Tibial artery (tissue), 4 donors: ENCODE measurements at regions not wholly inside any gene's neighbourhood (a gene's known extent, or its start where the extent isn't known, plus 50 kb on each side); places are given as distances from the start of the nearest gene placed in this dataset.
"Not testable (repeated sequence)": the region's sequence is repeated elsewhere in the genome, so short reads cannot be mapped to it uniquely, and the experiment has no call there.

Experiments used
- DNase-seq, 2 donors: peaks; one replicate each; pipeline ENCODE4 v3.0.0-alpha.2; 2019
- H3K27ac ChIP-seq, 2 donors: fragments of 200-600 bp; sonication (generic) in 1 of 2; 1 replicate in 1 of 2; 2 replicates in 1 of 2; pipeline ENCODE4 v1.5.1; 2018 to 2019; ENCODE audit warnings: mild to moderate bottlenecking in 1 of 2
- H3K27me3 ChIP-seq, 2 donors: fragments of 200-600 bp; sonication (generic) in 1 of 2; one replicate each; pipeline versions ENCODE4 v1.5.1 to v1.6.0; 2016 to 2019
- H3K36me3 ChIP-seq, 3 donors: fragments of 200-600 bp; sonication (generic) in 2 of 3; one replicate each; pipeline ENCODE4 v1.5.1; 2016 to 2019; ENCODE audit warnings: mild to moderate bottlenecking in 2 of 3
- H3K4me1 ChIP-seq, 4 donors: fragments of 200-600 bp; sonication (generic) in 2 of 4; 1 replicate in 3 of 4; 2 replicates in 1 of 4; pipeline ENCODE4 v1.5.1; 2016 to 2019
- H3K4me3 ChIP-seq, 2 donors: fragments of 200-600 bp; sonication (generic) in 1 of 2; 1 replicate in 1 of 2; 2 replicates in 1 of 2; pipeline ENCODE4 v1.5.1; 2018 to 2019; ENCODE audit warnings: mild to moderate bottlenecking in 2 of 2
- H3K9me3 ChIP-seq, 3 donors: fragments of 200-600 bp; sonication (generic) in 1 of 3; one replicate each; pipeline ENCODE4 v1.5.1; 2016 to 2019
- intact Hi-C: fragments of 100-400 bp; cut with DNase I; formaldehyde crosslinking; loops from one replicate; pipeline ENCODE4 v1.15.0; 2023; ENCODE audit warnings: low total_unique reads
- TF ChIP-seq, protein P1 (sequence below), 2 experiments: fragments of 200-600 bp in 1 of 2; fragments of 450-650 bp in 1 of 2; IDR thresholded peaks; one replicate each; pipeline ENCODE4 v1.5.1; 2017 to 2019; ENCODE audit warnings: antibody characterized with exemption in 2 of 2, mild to moderate bottlenecking in 1 of 2, moderate library complexity in 1 of 2

DNA sequence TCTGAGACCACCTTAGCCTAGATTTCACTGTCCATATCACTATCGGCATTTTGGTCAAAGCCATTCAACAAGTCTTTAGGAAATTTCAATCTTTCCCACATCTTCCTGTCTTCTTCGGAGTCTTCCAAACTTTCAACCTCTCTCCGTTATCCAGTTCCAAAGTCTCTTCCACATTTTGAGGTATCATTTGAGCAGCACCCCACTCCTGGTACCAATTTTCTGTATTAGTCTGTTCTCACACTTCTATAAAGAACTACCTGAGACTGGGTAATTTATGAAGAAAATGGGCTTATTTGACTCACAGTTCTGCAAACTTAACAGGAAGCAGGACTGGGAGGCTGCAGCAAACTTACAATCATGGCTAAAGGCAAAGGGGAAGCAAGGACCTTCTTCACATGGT, 215.5 kb downstream of the CYLC2 start:
- Histone ChIP-seq H3K27ac (no peak overlapping the region), H3K4me3 (no peak overlapping the region), H3K4me1 (no peaks in the 10 kb centered on the region), H3K36me3 (no peaks in the 10 kb centered on the region), H3K9me3 (peaks cover 0 to 18% (median 0%) of the 10 kb centered on the region in 3 donors), H3K27me3 (no peaks in the 10 kb centered on the region)
- DNase-seq, result no peak
- intact Hi-C loops, result no loop called here
- TF ChIP-seq, protein P1, sequence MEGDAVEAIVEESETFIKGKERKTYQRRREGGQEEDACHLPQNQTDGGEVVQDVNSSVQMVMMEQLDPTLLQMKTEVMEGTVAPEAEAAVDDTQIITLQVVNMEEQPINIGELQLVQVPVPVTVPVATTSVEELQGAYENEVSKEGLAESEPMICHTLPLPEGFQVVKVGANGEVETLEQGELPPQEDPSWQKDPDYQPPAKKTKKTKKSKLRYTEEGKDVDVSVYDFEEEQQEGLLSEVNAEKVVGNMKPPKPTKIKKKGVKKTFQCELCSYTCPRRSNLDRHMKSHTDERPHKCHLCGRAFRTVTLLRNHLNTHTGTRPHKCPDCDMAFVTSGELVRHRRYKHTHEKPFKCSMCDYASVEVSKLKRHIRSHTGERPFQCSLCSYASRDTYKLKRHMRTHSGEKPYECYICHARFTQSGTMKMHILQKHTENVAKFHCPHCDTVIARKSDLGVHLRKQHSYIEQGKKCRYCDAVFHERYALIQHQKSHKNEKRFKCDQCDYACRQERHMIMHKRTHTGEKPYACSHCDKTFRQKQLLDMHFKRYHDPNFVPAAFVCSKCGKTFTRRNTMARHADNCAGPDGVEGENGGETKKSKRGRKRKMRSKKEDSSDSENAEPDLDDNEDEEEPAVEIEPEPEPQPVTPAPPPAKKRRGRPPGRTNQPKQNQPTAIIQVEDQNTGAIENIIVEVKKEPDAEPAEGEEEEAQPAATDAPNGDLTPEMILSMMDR (IDR thresholded peaks at IDR 0.05), result no peak

- Histone ChIP-seq H3K4me3 (no peak overlapping the region), H3K27me3 (no peaks in the 10 kb centered on the region), H3K9me3 (peaks cover 0 to 14% (median 0%) of the 10 kb centered on the region in 3 donors), H3K4me1 (peaks cover 0 to 4% (median 0%) of the 10 kb centered on the region in 4 donors), H3K36me3 (no peaks in the 10 kb centered on the region), H3K27ac (no peak overlapping the region)
- intact Hi-C loops, result no loop called here
- TF ChIP-seq, protein P1 (IDR thresholded peaks at IDR 0.05), result no peak
- DNase-seq, result no peak
Measured at GRCh38 chr9:103215197-103215596, 220.1 kb downstream of the CYLC2 start.

DNA sequence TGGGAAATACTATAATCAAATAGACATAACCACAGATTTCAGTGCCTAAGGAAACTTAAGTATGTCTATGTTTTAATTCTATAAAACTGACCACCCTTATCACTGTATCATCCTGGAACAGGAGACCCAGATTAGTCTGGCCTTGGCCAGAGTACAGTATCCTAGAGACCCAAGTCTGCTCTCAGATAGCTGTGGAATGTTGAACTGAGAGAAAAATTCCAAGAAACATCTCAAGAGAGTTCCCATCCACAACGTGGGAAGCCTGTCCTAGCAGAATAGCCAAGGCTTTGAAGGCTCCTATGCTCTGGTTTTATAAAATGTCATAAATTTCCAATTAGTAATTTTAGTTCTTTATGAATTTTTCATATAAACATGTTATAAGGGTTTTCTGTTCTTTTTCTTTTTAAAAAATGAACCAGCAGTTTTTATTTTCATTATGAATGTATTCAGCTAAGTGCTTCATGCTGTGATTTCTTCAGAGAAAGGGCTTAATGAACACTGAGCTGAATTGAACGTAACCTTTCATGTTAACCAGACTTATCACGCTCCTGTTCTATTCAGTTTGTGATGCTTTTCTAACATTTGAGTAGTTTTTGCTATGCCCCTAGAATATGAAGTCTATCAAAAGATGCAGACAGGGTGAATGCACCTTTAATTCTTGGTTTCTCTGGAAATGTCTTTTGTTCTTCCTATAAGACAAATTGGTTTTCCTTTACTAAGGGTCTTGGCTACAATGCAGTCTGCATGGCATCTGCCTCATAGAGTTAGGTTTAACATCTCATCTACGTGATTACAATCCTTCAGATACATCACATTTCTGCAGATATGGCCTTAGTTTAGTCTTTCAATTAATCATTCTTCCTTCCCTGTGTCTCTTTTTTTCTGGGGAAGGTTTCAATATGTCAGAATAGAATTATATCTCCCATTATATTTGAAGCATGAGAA, 230.8 kb downstream of the CYLC2 start:
- DNase-seq, result no peak
- Histone ChIP-seq H3K27me3 (no peaks in the 10 kb centered on the region), H3K4me3 (no peak overlapping the region), H3K36me3 (no peaks in the 10 kb centered on the region), H3K4me1 (no peaks in the 10 kb centered on the region), H3K9me3 (no peaks in the 10 kb centered on the region), H3K27ac (no peak overlapping the region)
- intact Hi-C loops, result no loop called here
- TF ChIP-seq, protein P1 (IDR thresholded peaks at IDR 0.05), result no peak

GRCh38 chr9:103226647-103227013, 231.5 kb downstream of the CYLC2 start:
- no peaks in the 10 kb centered on the region for H3K27me3 ChIP-seq
- H3K27ac ChIP-seq, result no peak overlapping the region
- TF ChIP-seq, protein P1 (IDR thresholded peaks at IDR 0.05), result no peak
- H3K9me3 ChIP-seq, result no peaks in the 10 kb centered on the region
- no peaks in the 10 kb centered on the region for H3K36me3 ChIP-seq
- no peak for DNase-seq
- H3K4me1 ChIP-seq, result no peaks in the 10 kb centered on the region
- no peak overlapping the region for H3K4me3 ChIP-seq
- intact Hi-C loops, result no loop called here

DNA sequence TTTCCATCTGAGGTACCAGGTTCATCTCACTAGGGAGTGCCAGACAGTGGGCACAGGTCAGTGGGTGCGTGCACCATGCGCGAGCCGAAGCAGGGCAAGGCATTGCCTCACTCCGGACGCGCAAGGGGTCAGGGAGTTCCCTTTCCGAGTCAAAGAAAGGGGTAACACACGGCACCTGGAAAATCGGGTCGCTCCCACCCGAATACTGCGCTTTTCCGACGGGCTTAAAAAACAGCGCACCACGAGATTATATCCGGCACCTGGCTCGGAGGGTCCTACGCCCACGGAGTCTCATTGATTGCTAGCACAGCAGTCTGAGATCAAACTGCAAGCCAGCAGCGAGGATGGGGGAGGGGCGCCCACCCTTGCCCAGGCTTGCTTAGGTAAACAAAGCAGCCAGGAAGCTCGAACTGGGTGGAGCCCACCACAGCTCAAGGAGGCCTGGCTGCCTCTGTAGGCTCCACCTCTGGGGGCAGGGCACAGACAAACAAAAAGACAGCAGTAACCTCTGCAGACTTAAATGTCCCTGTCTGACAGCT, 242.5 kb downstream of the CYLC2 start:
- H3K9me3 ChIP-seq, H3K27me3 ChIP-seq, H3K36me3 ChIP-seq, H3K4me1 ChIP-seq, H3K4me3 ChIP-seq, intact Hi-C loops, DNase-seq, H3K27ac ChIP-seq: not testable (repeated sequence)

DNA sequence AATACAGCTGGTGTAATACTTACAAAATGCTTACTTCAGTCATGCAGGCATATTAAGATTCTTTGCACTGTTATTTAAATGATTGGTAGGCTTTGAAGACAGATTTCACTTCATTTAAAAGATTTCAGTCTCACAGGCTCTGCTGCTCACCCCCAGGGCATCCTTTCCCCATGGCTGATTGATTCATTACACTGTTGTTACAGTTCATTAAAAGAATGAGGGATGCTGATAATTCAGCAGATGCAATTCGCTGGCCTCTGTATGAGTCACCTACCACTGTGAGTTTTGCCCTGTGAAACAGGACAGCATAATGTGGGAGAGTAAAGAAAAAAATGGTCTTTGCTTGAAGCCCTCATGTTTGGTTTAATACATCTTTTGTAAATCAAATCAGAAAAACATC, 246.9 kb downstream of the CYLC2 start:
- no peaks in the 10 kb centered on the region for H3K27me3 ChIP-seq
- no peak overlapping the region for H3K27ac ChIP-seq
- intact Hi-C loops, result no loop called here
- TF ChIP-seq, protein P1 (IDR thresholded peaks at IDR 0.05), result no peak
- no peaks in the 10 kb centered on the region for H3K9me3 ChIP-seq
- H3K36me3 ChIP-seq, result no peaks in the 10 kb centered on the region
- no peaks in the 10 kb centered on the region for H3K4me1 ChIP-seq
- DNase-seq, result no peak
- H3K4me3 ChIP-seq, result no peak overlapping the region
